ENCODE measurements at regions not wholly inside any gene's neighbourhood (a gene's known extent, or its start where the extent isn't known, plus 50 kb on each side); places are given as distances from the start of the nearest gene placed in this dataset.

DNA sequence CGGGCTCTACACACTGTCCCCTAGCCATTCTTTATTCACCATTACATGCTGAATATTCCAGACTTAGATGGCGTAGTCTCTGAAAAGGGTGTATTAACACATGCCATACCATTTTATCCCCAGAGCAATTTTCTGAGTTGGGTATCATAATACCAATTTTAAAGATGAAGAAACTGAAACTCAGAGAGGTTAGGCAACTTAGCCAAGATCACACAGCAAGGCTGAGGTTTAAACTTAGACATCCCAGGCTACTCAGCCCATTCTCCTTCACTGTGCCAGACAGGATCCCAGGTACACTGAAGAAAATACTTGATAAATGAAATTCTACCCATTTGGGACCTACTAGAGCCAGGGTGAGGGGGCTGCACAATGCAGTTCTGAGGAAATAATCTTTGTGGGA is 67.4 kb upstream of the ARHGAP36 start:
- no peak for TF ChIP-seq EZH2phosphoT487 (IDR thresholded peaks at IDR 0.05; ENCODE audit: borderline replicate concordance, low read depth, low read length)
- TF ChIP-seq CTCF (conservative IDR thresholded peaks at IDR 0.05; ENCODE audit: low read length): no peak

All from OCI-LY7 (cell line).